DMS153 treated with DMSO at 0.1 percent for 48 hours (cell line): ENCODE measurements at regions not wholly inside any gene's neighbourhood (a gene's known extent, or its start where the extent isn't known, plus 50 kb on each side); places are given as distances from the start of the nearest gene placed in this dataset.

Experiments
- DNase-seq: peaks from one replicate; lab custom pipeline; 2025; ENCODE audit not compliant: unreplicated experiment; lab: John Stamatoyannopoulos, UW

DNA sequence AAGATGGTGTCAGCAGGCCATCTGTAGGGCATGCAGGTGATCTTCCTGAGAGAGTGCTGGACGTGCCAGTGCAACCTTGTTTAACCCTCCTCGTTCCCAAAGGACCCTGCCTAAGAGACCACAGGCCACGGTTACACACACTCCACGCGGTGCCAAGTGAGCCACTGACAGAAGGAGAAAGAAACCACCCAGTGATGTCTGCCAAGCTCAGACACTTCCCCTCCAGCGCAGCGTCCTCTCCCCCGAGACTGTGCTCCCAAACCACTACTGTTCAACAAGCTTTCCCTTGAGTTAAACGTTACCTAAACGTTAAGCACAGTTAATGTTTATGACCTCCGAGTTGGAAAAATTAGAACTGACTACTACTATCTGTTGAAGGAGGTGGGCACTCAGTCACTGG lies 119.1 kb upstream of the NCK2 start:
- no peak for DNase-seq

DNA sequence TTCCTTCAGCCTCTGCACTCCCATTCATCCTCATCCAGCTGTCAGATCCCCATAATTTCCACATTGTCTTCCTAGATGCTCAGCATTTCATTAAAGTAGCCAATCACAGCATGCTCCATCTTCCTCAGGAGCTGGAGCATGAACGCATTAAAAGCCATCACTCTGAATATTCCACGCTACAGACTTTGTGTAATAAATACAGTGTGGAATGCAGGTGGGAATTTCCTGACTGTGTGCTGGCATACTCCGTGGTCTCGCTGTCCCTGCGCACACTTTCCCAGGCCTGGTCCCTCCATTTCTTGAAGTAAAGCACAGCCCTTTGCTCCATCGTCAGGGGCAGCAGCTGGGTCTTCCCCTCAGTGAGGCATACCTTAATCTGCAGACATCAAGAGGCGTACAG lies 123.7 kb upstream of the NCK2 start:
- no peak for DNase-seq

DNA sequence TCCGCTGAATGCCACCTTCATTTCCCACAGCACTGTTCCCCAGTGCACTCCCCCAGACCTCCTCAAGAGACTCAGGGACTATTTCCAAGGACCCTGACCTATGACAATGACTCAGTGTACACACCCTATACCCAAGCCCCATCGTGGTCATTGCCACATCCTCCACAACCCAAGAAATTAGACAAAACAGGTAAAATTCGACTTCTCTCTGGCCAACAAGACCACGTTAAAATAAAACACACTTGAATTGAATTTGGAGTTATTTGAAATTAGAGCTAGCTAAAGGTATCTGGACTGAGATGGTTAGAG lies 126.4 kb upstream of the NCK2 start:
- no peak for DNase-seq

DNA sequence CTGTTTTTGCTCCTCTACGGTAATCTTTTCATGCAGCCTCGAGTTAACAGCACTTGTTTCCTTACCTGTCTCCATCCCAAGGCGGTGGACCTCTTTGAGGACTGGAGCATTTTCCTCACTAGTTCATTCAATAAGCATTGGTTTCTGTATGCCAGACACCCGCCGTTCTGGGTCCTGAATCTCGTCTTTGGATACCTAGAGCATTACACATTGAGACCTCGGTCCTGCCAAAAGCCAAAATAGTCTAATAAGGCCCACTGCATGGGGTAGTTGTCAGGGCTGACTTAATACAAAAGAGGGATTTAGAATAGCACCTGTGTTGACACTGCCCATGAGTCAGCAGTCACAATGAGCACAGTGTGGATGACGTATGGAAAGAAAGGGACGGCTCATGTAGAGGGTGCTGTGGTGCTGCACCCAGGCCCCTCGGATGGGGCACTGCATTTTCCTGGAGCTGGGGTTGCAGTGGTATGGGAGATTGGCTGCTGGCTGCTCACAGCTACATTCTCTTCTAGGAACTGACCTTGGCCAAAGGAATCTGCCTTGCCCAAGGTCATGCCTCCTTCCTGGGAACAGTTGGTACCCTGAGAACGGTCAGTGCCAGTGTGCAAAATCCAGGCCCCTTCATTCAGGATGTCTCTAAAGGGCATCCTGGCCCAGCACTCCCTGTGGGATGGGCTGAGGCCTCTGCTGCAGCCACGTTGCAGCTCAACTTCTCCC lies 126.9 kb upstream of the NCK2 start:
- peak; percentile 19 for DNase-seq

DNA sequence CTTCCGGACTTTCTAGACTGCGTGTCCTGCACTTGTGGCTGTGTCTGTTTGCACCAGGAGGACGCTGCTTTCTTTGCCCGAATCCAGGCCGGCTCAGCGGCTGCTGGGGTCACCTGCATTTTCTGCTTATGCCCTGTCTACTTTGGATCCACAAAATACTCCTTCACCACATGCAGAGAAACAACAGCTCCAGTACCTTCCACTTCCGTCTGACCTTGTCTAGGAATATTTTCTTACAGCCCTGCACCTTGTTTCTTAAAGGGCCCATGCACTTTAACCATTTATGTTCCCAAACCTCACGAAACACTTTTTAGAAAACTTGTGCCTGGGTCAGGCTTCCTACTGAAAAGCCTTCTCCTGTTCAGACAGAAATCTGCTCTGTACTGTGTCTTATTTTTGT lies 129.4 kb upstream of the NCK2 start:
- no peak for DNase-seq

DNA sequence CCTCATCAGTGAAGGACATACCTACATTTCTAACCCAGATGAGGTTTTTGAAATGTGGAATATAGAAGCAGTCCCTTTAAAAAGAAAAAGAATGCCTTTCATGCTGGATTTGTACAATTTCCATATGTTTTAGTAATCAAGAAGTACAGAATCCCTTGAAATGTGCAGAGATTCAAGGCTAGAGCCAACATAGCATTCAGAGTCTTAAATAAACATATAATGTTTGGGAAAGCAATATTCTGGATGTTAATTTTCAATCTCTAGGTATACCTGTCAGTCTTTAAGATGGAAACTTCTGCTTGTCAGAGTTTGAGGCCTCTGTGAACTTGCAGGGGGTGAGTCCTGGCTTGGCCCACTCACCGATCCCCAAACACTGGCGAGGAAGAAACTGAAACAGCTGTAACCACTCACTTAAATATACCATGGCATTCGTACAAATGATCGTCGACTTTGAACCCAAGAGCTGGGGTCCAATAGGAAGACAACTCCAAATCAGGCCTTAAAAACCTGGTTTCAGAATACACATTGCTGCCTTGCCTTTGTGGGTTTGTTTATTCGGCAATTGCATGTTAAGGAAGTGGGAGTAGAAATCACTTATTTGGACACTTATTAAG lies 132.8 kb upstream of the NCK2 start:
- DNase-seq: no peak

DNA sequence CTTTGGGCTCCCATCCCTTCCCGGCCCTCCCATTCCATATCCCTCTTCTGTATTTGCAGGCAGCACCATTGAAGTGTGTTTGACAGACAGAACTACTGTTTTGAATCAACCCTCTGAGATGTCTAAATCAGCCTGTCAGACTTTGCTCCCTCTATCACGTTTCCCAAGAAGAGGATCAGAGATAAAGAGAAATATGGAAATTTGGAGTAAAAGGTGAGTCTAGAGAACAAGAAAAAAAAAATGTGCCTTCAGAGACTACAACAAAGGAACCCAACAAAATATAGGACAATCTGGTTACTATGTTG lies 133.4 kb upstream of the NCK2 start:
- DNase-seq: no peak

DNA sequence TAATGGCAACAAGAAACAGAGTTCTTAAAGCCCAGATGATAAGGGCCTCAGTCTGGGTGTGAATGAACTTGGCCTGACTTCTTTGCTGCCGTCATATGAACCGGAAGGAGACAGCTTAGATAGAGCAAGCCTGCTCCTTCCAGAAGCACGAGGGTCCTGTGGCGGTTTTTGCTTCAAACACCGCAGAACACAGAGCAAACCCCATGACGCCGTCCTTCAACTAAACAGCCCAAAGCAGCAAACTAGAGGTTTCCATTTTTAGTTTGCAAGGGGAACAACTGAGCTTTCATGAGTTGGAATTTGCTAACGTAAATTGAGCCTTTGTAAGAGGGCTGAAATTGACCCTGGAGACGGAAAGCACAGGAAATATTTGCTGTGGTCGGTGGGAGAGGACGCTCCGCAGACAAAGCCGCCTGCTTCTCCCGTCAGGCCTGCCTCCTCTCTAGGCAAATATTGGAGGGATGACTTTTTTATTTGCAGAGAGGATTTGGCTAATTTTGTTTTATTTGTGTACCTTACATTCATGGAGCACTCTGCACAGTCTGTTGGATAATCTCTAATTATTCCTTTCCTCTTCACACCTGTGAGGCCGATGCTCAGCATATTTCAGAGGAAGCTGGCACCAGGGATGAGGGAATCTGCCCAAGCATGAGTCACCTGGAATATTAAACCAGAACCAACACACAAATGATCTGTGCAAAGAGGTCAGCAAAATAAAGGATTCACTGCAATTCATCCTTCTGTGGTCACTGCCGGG lies 134.0 kb upstream of the NCK2 start:
- DNase-seq: peak; percentile 15

DNA sequence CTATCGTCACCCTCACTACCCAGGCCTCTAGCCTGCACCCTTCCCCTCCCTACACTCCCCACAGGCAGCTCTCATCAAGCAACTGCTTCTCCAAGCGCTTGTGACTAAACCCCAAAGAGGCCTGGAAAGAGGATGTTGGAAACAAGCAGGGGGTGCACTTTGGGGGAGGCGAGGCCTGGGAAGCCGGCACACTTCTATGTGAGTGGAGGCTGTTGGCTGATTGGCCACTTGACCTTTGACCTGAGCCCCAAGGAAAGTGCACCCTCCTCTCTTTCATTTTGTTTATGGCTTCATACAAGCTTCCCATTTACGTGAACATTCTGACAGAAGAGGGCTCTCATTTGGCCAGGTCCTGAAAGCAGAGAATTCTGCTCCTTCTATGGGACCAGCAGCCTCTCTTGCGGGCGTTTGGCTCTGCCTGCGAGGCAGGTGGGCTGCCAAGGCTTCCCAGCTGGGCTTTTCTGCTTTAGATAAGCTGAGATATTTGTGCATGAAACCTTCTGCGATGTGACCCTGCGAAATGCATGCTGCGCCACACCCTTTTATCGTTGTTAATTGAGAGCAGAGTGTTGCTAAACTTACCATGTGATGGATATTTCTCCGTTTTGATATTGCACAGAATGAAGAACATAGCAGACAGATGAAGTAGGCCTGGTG lies 134.8 kb upstream of the NCK2 start:
- DNase-seq: no peak

DNA sequence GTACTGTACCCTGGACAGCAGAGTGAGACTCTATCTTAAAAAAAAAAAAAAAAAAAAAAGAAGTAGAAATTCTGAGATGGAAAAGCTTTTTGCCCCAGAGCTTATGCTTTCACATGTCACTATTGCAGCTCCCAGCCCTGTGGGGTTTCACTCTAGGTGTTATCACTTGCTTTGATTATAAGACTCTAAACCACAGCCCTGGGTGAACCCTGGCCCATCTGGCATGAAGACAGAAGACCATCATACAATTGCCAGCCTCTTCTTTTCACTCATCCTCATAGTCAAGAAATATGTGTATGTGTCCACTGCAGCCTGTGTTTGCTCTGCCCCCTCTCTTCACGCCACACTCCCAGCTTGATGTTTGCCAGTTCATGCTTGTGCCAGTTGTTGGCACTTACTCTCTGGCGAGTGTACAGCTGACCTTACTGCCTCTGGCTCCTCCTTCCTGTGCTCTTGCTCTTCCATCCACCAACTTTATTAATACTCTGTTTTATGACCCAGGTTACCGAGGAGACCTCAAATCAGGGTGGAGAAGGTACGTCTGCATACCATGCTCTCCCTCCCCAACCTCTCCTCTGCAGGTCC lies 136.7 kb upstream of the NCK2 start:
- DNase-seq: no peak

DNA sequence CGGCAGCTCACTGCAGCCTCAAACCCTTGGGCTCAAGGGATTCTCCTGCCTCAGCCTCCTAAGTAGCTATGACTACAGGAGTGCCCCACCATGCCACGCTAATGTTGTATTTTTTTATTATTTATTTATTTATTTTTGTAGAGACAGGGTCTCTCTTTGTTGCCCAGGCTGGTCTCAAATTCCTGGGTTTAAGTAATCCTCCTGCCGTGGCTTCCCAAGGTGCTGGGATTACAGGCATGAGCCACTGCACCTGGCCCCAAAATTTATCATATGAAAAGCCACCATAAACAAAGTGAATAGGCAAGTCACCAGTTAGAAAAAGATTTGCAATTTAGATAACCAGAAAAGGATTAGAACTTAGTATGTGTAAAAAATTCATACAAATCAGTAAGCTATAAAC lies 138.6 kb upstream of the NCK2 start:
- DNase-seq: no peak

DNA sequence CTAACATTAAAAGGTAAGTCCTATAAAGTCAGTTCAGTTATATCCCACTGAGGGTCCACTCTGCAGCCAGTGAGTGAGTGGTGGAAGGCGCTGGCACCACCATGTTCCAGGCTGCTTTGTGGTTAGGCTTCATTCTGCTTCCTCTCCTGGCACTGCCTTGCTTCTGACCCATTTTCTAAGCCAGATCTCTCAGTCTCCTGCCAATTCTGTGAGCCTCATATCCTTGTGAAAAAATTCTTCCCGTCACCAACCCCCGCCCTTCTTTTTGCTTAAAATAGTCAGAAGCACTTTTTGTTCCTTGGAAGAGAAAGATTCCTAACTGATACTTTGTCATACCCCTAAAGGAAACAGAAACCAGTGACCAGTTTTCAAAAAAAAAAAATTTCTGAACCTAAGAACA lies 139.8 kb upstream of the NCK2 start:
- no peak for DNase-seq

DNA sequence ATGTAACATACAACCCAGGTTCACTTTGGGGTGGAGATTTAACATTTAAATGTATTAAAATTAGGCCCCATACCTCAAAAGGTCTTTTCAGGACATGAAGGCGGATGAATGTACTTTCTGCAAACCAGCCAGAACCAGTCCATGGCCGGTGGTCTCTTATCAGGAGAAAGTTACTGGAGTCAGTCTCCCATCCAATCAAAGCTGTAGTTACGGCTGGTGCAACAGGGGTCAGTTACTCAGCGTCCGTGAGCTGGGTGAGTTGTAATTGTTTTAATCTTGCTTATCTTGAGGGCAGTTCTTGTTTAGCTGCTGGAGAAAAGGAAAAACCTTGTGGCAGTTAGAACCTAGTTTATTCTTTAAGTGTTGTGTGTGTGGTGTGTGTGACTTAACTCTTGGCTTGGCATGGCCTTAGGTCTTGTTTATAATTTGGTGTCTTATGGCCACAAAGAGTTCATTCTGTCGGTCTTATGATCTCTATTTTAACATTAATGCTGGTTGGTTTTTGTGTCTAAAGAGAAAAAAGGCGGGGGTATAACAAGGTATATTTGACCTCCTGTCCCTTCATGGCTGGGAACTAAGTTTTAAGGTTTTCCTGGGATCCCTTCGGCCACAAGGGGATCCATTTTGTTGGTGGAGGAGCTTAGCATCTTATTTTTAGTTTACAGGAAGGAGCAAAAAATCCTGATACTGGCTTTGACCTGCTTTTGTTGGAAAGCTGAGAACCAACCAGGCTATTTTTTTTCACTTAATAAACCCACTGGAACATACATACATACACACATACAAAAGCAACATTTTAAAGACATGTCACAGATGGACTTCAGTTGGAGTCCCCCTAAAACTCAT lies 143.5 kb upstream of the NCK2 start:
- DNase-seq: no peak

DNA sequence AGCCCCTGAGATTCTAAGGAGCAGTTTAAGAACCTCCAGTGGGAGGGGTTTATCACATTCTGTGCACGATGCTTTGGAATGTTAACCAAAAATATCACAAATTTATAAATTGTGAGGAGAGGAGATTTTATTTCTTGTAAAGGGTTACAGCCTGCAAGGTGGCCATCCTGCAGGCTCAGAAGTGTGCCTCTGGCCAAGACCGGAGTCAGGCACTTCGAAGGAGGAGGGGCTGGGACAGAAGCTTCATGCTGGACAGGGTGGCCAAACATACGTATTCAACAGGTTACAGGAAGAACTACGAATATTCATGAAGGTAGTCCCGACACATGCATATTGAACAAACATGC lies 144.1 kb upstream of the NCK2 start:
- DNase-seq: no peak

DNA sequence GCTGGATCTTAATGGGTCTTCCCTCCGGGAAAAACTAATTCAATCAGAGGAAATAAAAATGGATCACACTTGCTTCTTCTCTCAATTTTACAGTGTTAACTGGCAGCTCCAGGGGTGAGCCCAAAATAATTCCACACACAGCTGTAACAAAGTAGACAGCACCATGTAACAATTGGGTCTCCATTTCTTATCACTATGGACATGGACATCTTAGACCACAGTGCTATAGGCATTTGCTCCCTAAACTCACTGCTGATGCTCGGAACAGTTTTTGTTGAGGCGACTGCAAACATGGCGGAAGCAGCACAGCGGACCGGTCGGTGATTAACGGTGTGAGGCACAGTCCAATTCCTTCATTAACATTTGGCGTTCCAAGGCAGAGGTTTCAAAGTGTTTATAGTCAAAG lies 144.7 kb upstream of the NCK2 start:
- no peak for DNase-seq

DNA sequence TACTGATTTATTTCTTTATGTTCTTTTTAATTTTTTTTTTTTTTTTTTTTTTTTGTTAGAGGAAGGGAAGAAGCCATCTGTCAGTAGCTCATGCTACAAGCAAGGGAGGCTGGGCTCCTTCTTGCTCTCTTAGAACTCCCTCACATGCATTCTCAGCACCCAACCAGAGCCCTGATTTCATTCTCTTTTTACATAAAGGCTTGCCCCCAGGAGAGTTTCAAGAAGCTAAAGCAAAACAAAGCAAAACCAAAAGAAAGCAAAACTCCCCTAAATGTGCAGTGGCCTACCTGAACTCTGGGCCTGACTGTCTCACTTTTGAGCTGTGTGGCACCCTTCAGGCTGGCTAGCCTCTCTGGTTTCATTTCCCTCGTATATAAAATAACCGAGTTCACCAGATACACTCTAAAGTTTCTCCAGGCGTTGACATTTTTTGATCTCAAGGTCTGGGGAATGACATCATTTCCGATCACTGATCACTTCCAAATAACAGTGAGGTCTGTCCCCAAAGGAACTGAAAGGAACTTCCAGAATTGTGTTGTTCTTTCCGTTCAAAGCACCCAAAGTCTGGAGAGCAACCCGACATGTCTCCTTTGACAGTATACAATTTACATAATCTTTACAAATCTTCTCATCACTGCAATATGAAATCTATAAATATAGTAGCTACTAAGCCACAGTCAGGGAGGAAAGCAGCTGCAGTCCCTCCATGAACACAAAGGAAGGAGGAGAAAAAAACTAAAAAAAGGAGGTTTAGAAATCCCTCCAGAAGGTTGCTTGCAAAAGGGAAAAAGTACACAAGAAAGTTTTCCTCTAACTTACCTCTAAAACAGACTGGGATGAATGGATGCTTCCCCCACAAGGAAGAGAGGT lies 145.6 kb upstream of the NCK2 start:
- DNase-seq: no peak

DNA sequence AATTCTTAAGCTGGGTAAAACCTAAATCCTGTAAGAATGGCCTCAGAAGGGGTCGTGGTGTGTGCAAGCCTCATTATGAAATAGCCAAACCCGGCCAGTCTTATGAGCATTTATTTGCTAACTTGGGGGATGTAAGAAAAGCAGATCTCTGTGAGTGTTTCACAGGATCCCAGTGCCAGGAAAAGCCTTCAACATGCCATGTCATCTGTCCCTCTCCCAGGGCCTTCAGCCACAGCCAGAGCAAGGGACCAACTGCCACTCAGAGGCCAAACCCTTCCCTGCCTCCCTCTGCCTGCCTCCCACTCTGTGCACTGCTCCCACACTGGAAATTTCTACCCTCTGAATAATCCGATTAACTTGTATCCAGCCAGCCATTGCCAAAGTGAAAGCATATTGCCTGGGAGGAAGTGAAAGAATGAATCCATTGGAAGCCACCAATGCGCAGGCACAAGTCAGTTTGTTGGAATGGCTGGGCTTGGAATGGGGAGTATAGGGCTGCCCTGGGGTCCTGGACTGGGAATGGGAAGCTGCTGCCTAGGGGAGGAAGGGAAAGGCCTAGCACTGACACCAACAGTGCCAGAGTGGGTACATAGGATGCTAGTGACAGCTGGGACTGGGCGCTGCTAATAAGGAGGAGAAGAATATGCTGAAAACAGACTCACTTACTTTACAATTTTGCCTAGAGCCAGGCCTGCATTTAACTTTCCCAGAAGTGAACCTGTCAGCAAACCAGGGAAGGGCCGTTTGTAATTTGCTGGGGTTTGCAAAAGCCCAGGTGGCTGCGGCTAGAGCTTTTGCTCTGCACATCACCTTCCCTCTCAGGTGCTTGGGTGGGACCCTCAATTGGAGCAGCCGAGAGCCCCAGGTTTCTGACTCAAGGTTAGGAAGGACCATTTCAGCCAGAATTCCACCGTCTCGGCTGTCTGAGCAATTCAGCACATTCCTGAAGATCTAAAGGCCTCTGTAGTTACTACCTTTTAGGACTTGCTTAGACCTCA lies 146.6 kb upstream of the NCK2 start:
- no peak for DNase-seq

DNA sequence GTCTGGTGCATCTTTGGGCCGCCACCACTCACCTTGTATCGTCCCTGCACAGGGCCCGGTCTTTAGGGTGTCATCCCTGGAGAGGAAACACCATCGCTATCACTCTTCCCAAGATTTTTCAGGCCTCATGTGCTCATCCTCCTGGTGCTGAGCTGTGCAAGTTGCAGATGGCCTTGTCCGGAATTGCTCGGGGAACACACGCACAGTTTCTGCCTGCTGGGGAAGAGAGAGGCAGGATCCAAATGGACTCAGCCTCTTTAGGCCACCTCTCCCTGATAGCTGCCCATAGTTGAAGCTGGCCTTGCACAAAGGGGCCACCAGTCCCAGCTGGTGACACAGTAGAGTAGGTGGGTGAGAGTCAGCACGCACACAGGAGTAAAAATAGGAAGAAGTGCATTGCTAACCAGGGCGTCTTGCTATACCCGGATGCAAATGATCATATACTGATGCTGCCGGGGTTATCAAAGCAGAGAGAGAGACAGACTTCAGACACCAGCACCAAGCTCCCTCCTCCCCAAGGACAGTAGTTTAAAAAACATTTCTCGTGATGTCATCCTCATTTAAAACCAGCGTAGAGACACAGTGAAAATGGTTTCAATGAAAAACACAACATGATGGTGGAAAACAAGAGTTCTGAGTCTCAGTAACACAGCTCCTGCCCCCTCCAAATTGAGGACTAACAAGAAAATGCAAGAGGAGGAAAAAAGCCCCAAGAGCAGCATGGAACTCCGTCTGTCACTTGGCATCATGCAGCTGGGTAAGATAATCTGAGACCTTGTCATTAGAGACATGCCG lies 147.5 kb upstream of the NCK2 start:
- no peak for DNase-seq
